K562 (cell line): ENCODE measurements at regions not wholly inside any gene's neighbourhood (a gene's known extent, or its start where the extent isn't known, plus 50 kb on each side); places are given as distances from the start of the nearest gene placed in this dataset.

ENCODE experiments used
- CEBPB ChIP-seq: fragments of 450-650 bp; IDR thresholded peaks from 2 replicates; pipeline ENCODE4 v1.6.1; 2016; ENCODE audit warnings: missing genetic modification characterization, missing compliant biosample characterization
- JUN ChIP-seq, 2 experiments: sonication (generic) in 1 of 2; formaldehyde crosslinking in 1 of 2; IDR thresholded peaks; 2 replicates each; pipeline versions ENCODE4 v1.6.1 to v1.8.0; 2012 to 2022; ENCODE audit warnings: borderline replicate concordance in 2 of 2, mild to moderate bottlenecking in 2 of 2, improper control_type of control experiment in 1 of 2, low read depth in 1 of 2, low read length in 1 of 2, missing genetic modification reagents in 1 of 2
- MEF2A ChIP-seq: IDR thresholded peaks from 2 replicates; pipeline ENCODE4 v1.6.1; 2011; ENCODE audit warnings: low read depth, mild to moderate bottlenecking, low read length, moderate library complexity; ENCODE audit not compliant: control insufficient read depth
- NFYB ChIP-seq: IDR thresholded peaks from 2 replicates; pipeline ENCODE4 v1.6.1; 2011; ENCODE audit warnings: mild to moderate bottlenecking, moderate library complexity; ENCODE audit not compliant: insufficient read length; ENCODE audit errors: extremely low read depth
- POLR2A ChIP-seq: fragments of 450-650 bp; conservative IDR thresholded peaks from 2 replicates; pipeline ENCODE4 v1.6.1; 2016
- ZNF124 ChIP-seq: sonication (generic); formaldehyde crosslinking; IDR thresholded peaks from 2 replicates; pipeline ENCODE4 v1.8.1; 2022; ENCODE audit warnings: missing genetic modification reagents
- TF ChIP-seq, protein P1 (sequence below): fragments of 450-650 bp; IDR thresholded peaks from 2 replicates; pipeline ENCODE4 v1.6.1; 2018; ENCODE audit not compliant: partially characterized antibody
- TF ChIP-seq, protein P2 (sequence below): fragments of 450-650 bp; IDR thresholded peaks from 2 replicates; pipeline ENCODE4 v1.6.1; 2017; ENCODE audit warnings: antibody characterized with exemption, mild to moderate bottlenecking

DNA sequence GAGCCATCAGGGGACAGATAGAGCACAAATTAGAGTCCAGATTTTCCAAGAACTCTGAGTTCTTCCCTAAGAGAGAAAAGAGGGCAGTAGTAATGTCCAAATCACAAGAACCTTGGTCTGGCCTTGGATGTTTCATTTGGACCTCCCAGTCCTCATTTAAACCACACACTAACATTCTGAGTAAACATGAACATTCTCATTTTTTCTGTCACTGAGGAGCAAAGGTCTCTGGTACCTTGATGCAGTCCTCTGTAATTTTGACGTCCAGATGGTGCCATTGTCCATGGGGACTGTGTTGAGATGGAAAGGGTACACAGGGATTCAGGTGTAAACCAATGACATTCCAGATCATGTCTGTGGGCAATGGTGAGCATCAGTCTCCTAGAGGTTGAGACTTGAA is 225.4 kb upstream of the PHYHIPL start:
- TF ChIP-seq CEBPB (tag) (no peak), POLR2A (no peak), NFYB (no peak), JUN (IDR thresholded peaks at IDR 0.05; ENCODE audit: borderline replicate concordance, low read depth, low read length) (no peak), JUN (CRISPR knock-in tag; IDR thresholded peaks at IDR 0.05; ENCODE audit: borderline replicate concordance) (no peak), ZNF124 (CRISPR knock-in tag) (no peak), MEF2A (no peak)
- TF ChIP-seq, protein P1, sequence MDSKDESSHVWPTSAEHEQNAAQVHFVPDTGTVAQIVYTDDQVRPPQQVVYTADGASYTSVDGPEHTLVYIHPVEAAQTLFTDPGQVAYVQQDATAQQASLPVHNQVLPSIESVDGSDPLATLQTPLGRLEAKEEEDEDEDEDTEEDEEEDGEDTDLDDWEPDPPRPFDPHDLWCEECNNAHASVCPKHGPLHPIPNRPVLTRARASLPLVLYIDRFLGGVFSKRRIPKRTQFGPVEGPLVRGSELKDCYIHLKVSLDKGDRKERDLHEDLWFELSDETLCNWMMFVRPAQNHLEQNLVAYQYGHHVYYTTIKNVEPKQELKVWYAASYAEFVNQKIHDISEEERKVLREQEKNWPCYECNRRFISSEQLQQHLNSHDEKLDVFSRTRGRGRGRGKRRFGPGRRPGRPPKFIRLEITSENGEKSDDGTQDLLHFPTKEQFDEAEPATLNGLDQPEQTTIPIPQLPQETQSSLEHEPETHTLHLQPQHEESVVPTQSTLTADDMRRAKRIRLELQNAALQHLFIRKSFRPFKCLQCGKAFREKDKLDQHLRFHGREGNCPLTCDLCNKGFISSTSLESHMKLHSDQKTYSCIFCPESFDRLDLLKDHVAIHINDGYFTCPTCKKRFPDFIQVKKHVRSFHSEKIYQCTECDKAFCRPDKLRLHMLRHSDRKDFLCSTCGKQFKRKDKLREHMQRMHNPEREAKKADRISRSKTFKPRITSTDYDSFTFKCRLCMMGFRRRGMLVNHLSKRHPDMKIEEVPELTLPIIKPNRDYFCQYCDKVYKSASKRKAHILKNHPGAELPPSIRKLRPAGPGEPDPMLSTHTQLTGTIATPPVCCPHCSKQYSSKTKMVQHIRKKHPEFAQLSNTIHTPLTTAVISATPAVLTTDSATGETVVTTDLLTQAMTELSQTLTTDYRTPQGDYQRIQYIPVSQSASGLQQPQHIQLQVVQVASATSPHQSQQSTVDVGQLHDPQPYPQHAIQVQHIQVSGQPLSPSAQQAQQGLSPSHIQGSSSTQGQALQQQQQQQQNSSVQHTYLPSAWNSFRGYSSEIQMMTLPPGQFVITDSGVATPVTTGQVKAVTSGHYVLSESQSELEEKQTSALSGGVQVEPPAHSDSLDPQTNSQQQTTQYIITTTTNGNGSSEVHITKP: no peak
- TF ChIP-seq, protein P2, sequence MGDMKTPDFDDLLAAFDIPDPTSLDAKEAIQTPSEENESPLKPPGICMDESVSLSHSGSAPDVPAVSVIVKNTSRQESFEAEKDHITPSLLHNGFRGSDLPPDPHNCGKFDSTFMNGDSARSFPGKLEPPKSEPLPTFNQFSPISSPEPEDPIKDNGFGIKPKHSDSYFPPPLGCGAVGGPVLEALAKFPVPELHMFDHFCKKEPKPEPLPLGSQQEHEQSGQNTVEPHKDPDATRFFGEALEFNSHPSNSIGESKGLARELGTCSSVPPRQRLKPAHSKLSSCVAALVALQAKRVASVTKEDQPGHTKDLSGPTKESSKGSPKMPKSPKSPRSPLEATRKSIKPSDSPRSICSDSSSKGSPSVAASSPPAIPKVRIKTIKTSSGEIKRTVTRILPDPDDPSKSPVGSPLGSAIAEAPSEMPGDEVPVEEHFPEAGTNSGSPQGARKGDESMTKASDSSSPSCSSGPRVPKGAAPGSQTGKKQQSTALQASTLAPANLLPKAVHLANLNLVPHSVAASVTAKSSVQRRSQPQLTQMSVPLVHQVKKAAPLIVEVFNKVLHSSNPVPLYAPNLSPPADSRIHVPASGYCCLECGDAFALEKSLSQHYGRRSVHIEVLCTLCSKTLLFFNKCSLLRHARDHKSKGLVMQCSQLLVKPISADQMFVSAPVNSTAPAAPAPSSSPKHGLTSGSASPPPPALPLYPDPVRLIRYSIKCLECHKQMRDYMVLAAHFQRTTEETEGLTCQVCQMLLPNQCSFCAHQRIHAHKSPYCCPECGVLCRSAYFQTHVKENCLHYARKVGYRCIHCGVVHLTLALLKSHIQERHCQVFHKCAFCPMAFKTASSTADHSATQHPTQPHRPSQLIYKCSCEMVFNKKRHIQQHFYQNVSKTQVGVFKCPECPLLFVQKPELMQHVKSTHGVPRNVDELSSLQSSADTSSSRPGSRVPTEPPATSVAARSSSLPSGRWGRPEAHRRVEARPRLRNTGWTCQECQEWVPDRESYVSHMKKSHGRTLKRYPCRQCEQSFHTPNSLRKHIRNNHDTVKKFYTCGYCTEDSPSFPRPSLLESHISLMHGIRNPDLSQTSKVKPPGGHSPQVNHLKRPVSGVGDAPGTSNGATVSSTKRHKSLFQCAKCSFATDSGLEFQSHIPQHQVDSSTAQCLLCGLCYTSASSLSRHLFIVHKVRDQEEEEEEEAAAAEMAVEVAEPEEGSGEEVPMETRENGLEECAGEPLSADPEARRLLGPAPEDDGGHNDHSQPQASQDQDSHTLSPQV: no peak
